T-helper 1 cell (primary cell): ENCODE measurements at regions not wholly inside any gene's neighbourhood (a gene's known extent, or its start where the extent isn't known, plus 50 kb on each side); places are given as distances from the start of the nearest gene placed in this dataset.
A peak's percentile ranks its signal among the peaks of the same experiment; 100 is the strongest.

Source experiments
- DNase-seq, 5 donors: peaks; one replicate each; pipeline ENCODE4 v3.0.0-alpha.2; 2012 to 2020

- no peak for DNase-seq
Measured at GRCh38 chr2:176614049-176614448, 344.8 kb downstream of the MTX2 start.

- no peak for DNase-seq
Measured at GRCh38 chr2:176614930-176615329, 345.7 kb downstream of the MTX2 start.

- no peak for DNase-seq
Measured at GRCh38 chr2:176619504-176619903, 350.3 kb downstream of the MTX2 start.

GRCh38 chr2:176621350-176621749 is 352.1 kb downstream of the MTX2 start:
- DNase-seq = no peak

- DNase-seq = no peak
Measured at GRCh38 chr2:176622792-176623191, 353.6 kb downstream of the MTX2 start.

- DNase-seq = no peak
Measured at GRCh38 chr2:176626796-176627195, 357.6 kb downstream of the MTX2 start.

GRCh38 chr2:176628438-176628837 is 359.2 kb downstream of the MTX2 start:
- no peak for DNase-seq

DNA sequence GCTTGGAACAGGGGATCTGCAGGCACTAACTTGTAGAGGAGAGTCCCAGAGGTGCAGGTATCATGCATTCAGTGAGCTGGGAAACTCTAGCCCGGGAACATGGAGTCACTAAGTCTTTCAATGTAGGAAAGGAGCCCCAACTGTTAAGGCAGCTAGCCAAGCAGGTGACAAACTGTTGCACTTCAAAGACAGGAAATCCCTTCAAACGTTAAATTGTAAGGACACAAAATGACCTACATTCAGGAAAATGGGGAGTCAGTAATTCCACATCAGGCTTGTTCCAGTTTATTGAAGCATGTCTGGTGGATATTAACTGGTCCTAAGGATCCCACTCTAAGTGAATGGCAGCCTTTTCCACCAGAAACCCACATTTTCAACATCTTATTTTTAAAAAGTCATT is 364.5 kb downstream of the MTX2 start:
- DNase-seq = no peak

- no peak for DNase-seq
Measured at GRCh38 chr2:176636401-176636800, 367.2 kb downstream of the MTX2 start.

DNA sequence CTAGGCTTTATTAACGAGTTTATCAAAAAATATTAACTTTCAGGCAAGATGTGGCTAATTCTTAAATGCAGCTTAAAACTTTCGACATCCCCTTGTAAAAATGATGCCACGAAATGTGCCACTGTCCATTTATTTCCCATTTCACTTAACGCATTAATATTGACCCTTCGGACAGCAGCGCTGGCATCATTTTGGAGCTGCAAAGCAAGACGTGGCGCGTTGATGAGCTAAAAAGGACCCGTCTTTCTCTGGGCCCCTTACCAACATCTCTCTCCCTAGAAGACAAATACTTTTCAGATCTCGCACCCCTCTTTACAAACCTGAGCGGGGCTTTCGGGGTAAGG is 367.9 kb downstream of the MTX2 start:
- no peak for DNase-seq

DNA sequence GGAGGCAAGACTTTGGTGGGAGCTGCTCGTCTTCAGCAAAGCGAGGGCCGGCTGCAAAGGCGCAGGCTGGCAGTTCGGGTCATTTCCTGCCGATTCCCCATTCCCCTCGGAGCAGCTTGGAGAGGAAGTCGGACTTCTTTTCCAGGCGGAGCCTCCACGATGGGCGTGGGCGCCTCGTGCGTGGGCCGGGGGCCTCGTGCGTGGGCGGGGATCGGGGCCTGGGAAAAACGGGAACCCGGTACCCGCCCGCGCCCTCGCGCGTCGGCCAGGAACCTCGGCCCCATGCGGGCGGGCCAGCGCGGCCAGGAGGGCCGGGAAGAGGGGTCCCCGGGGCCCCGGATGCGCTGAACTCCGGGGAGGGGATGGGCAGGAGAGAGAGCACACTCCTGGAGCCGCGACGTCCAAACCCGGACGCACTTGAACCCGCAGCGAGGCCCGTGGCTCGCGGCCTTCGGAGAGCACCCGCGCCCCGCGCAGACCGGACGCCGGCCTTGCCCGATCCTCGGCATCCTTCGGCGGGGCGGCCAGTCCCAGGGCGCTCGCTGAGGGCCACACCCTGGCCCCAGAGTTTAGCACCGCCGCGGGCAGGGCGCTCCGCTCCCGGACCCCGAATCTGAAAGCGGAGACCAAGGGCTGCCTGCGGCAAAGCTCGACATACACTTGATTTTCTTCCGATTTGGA is 368.4 kb downstream of the MTX2 start:
- DNase-seq = no peak

GRCh38 chr2:176638167-176639015 is 369.1 kb downstream of the MTX2 start:
- DNase-seq = peak in 4 of 5 donors; percentile 29 to 37 (median 33)

GRCh38 chr2:176639016-176639343 is 369.7 kb downstream of the MTX2 start:
- no peak for DNase-seq

DNA sequence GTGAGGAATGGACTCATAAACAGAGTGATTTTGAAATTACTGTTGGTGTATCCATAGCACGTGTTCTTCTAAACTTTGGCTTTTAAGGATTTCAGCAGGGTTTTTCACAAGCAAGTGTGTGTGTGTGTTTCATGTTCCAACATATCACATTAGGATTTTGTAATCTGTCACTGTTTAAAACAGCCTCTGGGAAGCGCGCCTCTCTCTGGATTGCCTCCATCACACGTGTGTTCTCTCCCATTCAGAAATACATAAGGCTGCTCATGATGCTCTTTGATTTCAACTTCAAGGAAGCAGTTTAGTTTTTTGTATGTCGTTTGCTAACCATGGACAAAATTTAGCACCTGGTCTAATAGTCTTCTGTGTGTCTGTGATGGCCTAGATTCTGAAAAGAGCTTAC is 370.4 kb downstream of the MTX2 start:
- no peak for DNase-seq

GRCh38 chr2:176641436-176641835 is 372.2 kb downstream of the MTX2 start:
- DNase-seq = no peak

DNA sequence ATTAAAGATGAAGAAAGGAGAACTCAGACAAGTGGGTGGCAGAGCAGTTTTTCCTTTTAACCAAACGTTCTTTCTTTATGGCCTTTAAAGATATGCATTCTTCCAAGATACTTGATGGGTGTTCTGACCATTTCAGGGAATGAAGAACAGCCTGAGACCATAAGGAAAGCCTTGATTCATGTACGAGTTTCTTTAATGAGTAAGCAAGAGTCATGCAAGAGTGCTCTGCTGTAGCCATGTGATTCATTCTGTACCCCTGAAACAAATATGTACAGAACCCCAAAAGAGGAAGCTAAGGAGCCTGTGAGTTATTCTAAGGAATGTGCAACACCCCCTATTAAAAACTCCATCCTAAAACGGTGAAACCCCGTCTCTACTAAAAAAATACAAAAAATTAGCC is 372.8 kb downstream of the MTX2 start:
- no peak for DNase-seq

GRCh38 chr2:176643646-176644045 is 374.4 kb downstream of the MTX2 start:
- no peak for DNase-seq

DNA sequence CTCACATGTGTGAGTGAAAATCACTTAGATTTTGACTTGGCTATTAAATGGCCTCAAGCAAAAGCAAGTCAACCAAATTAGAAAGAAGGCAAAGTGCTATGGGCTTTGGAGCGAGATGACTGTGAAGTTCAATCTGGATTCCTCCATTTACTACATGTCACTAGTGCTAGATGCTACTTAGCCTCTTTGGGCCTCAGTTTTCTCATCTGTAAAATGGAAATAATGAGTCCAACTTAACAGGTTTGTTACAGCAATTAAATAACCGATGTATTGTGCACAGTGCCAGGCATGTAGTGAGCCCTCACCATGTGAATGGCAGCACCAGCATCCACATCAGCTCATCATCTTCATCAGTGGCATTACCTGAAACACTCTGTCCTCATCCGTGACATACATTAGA is 376.3 kb downstream of the MTX2 start:
- no peak for DNase-seq

DNA sequence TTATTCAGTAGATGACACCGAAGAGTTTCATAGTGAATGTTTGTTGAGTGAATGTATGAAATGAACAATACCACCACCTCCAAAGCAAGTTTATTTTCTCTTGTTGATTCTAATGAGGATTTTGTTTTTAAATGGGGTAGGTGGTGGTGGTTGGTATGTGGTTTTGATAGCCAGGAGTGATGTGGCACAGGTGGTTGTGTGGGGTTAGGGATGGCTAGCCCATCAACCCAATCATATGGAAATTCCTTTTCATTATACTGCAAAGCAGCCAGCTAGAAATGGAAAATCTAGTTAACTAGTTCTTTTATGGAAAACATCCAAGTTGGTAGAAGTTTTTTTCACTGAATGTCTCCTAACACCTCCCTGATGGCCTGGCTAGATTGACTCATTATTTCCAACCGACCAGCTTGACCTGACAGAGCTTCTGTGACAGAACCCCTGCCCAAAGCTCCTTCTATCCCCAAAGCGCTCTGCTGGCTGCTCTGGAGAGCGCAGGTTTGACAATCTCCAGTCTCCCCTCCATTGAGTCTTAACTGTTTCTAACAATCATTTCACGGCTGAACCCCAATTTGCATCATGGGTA is 376.9 kb downstream of the MTX2 start:
- DNase-seq = no peak

- no peak for DNase-seq
Measured at GRCh38 chr2:176647325-176648165, 378.3 kb downstream of the MTX2 start.

DNA sequence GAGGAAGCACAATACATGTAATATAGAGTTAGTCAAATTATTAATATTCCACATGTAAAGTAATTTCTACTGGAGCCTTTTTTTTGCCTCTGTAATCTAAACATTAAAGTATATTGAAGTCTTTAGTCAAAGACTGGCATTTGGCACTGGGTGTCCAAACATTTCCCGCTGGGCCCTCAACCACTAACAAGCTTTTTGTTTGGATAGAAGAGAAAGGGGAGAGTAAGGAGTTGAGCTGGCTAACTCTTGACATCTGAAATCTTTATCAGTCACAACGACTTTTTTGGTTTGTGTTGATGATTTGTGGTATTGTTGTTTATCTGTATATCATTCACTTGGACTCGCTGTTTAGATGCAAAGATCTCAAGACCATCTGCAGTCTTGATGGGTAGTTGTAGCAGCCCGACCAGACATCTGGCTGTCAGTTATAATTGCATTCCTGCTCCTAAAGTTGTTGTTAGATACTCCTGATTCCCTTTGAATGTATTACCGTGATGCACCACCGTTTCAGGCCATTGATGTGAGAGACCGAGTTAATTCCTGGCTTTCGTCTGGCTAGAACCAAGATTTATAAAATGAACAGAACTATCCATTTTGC is 379.6 kb downstream of the MTX2 start:
- DNase-seq = no peak

DNA sequence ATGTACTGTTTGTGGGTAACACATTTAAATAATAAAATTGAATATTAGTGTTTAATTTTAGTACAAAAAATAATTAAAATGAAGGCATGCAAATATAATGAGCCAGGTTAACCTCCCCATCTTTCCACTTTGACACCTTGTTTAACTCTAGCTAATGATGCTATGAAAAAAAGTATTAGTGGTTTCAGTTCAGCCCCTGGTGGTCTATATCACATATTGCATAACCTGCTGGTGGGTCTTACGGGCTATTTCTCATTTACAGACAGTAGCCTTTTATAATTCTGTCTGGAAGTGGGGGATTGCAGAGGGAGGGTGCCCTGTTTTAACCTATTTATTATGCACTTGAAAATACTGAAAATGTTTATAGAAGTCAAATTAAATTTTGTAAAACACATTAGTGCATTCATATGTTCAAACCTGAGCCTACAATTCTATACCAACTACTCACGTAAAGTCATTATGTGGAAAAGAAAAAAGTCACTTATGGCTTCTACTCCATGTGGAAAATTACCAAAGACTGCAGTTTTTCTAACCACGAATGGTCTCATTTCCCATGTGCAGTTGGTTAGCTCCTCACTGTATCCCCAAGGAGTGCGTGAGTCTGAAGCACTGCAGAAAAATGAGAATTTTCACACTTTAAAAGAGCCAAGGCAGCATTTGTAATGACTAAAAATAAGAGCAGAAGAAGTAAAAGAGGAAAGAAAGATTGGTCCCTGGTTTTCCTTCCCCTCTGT is 381.0 kb downstream of the MTX2 start:
- DNase-seq = no peak
